ENCODE measurements at regions not wholly inside any gene's neighbourhood (a gene's known extent, or its start where the extent isn't known, plus 50 kb on each side); places are given as distances from the start of the nearest gene placed in this dataset.
"Not testable (repeated sequence)": the region's sequence is repeated elsewhere in the genome, so short reads cannot be mapped to it uniquely, and the experiment has no call there.

- Mint-ChIP-seq H3K4me3 (no peak overlapping the region), H3K9me3 (peaks cover 3% of the 10 kb centered on the region), H3K27me3 (no peaks in the 10 kb centered on the region), H3K4me1 (no peaks in the 10 kb centered on the region), H3K27ac (no peak overlapping the region), H3K36me3 (no peaks in the 10 kb centered on the region)
- DNase-seq (ENCODE audit: low spot score in 2 of 2) (no peak), ATAC-seq (ENCODE audit: low read depth) (no peak)
Observed at GRCh38 chr6:114987281-114987680, 644.5 kb upstream of the HS3ST5 start.

DNA sequence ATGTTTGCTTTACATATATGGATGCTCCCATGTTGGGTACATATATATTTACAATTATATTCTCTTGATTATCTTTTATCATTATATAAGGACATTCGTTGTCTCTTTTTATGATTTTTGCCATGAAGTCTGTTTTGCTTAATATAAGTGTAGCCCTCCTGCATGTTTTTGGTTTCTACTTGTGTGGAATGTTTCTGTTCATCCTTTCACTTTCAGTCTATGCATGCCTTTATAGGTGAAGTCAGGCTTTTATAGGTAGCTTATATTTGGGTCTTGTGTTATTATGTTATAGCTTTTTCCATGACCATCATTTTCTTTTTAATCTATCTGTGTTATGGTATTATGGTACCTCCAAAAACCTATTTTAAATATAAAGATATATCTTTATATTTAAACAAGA is 612.5 kb upstream of the HS3ST5 start:
- no peak overlapping the region for H3K4me3 Mint-ChIP-seq
- no peak overlapping the region for H3K27ac Mint-ChIP-seq
- no peaks in the 10 kb centered on the region for H3K36me3 Mint-ChIP-seq
- DNase-seq (ENCODE audit: low spot score in 2 of 2) (no peak), ATAC-seq (ENCODE audit: low read depth) (no peak)
- peaks cover 3% of the 10 kb centered on the region for H3K9me3 Mint-ChIP-seq
- no peaks in the 10 kb centered on the region for H3K4me1 Mint-ChIP-seq
- H3K27me3 Mint-ChIP-seq, result no peaks in the 10 kb centered on the region

GRCh38 chr6:114952229-114952628 is 609.4 kb upstream of the HS3ST5 start:
- Mint-ChIP-seq H3K4me3 (no peak overlapping the region), H3K27me3 (no peaks in the 10 kb centered on the region), H3K36me3 (no peaks in the 10 kb centered on the region), H3K27ac (no peak overlapping the region), H3K4me1 (no peaks in the 10 kb centered on the region), H3K9me3 (no peaks in the 10 kb centered on the region)
- ATAC-seq (ENCODE audit: low read depth) (no peak), DNase-seq (ENCODE audit: low spot score in 2 of 2) (no peak)

GRCh38 chr6:114945392-114945791 is 602.6 kb upstream of the HS3ST5 start:
- Mint-ChIP-seq H3K4me3 (no peak overlapping the region), H3K27me3 (no peaks in the 10 kb centered on the region), H3K27ac (no peak overlapping the region), H3K36me3 (no peaks in the 10 kb centered on the region), H3K9me3 (peaks cover 6% of the 10 kb centered on the region), H3K4me1 (no peaks in the 10 kb centered on the region)
- DNase-seq (ENCODE audit: low spot score in 2 of 2), result no peak
- no peak for ATAC-seq (ENCODE audit: low read depth)

GRCh38 chr6:114941078-114941477 is 598.3 kb upstream of the HS3ST5 start:
- H3K27ac Mint-ChIP-seq, result no peak overlapping the region
- H3K36me3 Mint-ChIP-seq, result no peaks in the 10 kb centered on the region

DNA sequence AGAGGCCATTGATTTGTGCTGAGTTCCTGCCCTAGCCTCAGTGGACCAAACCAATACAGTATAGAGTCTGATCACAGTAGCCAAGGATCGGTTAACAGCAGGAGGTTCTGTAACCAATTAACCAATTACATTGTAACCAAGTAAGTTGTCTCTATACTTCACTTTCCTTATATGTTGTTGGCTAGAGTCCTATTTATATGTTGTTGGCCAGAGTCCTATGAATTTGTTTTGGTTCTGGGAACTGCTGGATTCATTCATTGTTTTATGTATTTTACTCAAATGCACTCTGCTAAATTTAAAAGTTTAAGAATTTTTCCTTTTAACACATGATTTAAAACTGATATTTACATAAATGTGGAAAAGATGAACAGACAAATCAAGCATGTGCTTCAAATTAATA is 597.4 kb upstream of the HS3ST5 start:
- ATAC-seq (ENCODE audit: low read depth) (no peak), DNase-seq (ENCODE audit: low spot score in 2 of 2) (no peak)
- Mint-ChIP-seq H3K4me1 (no peaks in the 10 kb centered on the region), H3K27me3 (no peaks in the 10 kb centered on the region), H3K4me3 (no peak overlapping the region), H3K27ac (no peak overlapping the region), H3K9me3 (peaks cover 4% of the 10 kb centered on the region), H3K36me3 (no peaks in the 10 kb centered on the region)

More at GRCh38 chr6:114941078-114941477, 598.3 kb upstream of the HS3ST5 start:
- DNase-seq (ENCODE audit: low spot score in 2 of 2) (no peak), ATAC-seq (ENCODE audit: low read depth) (no peak)
- Mint-ChIP-seq H3K4me3 (no peak overlapping the region), H3K4me1 (no peaks in the 10 kb centered on the region), H3K27me3 (no peaks in the 10 kb centered on the region), H3K9me3 (peaks cover 4% of the 10 kb centered on the region)

- no peaks in the 10 kb centered on the region for H3K36me3 Mint-ChIP-seq
- no peak overlapping the region for H3K4me3 Mint-ChIP-seq
- peaks cover 4% of the 10 kb centered on the region for H3K9me3 Mint-ChIP-seq
- DNase-seq (ENCODE audit: low spot score in 2 of 2), result no peak
- no peak overlapping the region for H3K27ac Mint-ChIP-seq
- H3K4me1 Mint-ChIP-seq, result no peaks in the 10 kb centered on the region
- no peak for ATAC-seq (ENCODE audit: low read depth)
- H3K27me3 Mint-ChIP-seq, result no peaks in the 10 kb centered on the region
Observed at GRCh38 chr6:114939630-114940029, 596.8 kb upstream of the HS3ST5 start.

- no peaks in the 10 kb centered on the region for H3K4me1 Mint-ChIP-seq
- H3K4me3 Mint-ChIP-seq, result no peak overlapping the region
- DNase-seq (ENCODE audit: low spot score in 2 of 2) (no peak), ATAC-seq (ENCODE audit: low read depth) (no peak)
- no peaks in the 10 kb centered on the region for H3K27me3 Mint-ChIP-seq
- H3K9me3 Mint-ChIP-seq, result peaks cover 2% of the 10 kb centered on the region
- H3K36me3 Mint-ChIP-seq, result no peaks in the 10 kb centered on the region
- H3K27ac Mint-ChIP-seq, result no peak overlapping the region
Observed at GRCh38 chr6:114936080-114936479, 593.3 kb upstream of the HS3ST5 start.

- no peak overlapping the region for H3K27ac Mint-ChIP-seq
- ATAC-seq (ENCODE audit: low read depth) (no peak), DNase-seq (ENCODE audit: low spot score in 2 of 2) (no peak)
- no peaks in the 10 kb centered on the region for H3K36me3 Mint-ChIP-seq
- no peaks in the 10 kb centered on the region for H3K27me3 Mint-ChIP-seq
- H3K4me3 Mint-ChIP-seq, result no peak overlapping the region
- H3K4me1 Mint-ChIP-seq, result no peaks in the 10 kb centered on the region
- no peaks in the 10 kb centered on the region for H3K9me3 Mint-ChIP-seq
Observed at GRCh38 chr6:114934079-114934478, 591.3 kb upstream of the HS3ST5 start.

GRCh38 chr6:114928731-114929130 is 585.9 kb upstream of the HS3ST5 start:
- not testable (repeated sequence) for DNase-seq (ENCODE audit: low spot score in 2 of 2)

DNA sequence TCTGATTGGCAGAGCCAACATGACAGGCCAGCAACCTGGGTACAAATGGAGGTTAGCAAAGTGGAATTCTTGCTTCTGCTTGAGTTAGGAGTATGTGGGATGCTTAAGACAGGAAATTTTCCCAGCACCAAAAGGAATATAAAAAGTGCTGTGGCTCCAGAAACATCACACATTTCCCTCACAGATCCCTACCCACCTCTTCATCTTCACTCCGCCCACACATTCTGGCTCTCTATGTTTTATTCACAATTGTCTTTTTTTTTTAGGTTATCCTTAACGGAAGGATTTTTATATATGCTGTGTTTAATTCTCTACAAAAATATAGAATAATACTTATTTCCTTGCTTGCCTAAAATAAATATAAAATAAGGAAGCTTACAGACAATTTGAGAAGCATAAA is 563.3 kb upstream of the HS3ST5 start:
- ATAC-seq (ENCODE audit: low read depth) (no peak), DNase-seq (ENCODE audit: low spot score in 2 of 2) (no peak)
- Mint-ChIP-seq H3K27ac (no peak overlapping the region), H3K36me3 (no peaks in the 10 kb centered on the region), H3K27me3 (no peaks in the 10 kb centered on the region), H3K9me3 (peaks cover 2% of the 10 kb centered on the region), H3K4me1 (no peaks in the 10 kb centered on the region), H3K4me3 (no peak overlapping the region)

More at GRCh38 chr6:114928731-114929130, 585.9 kb upstream of the HS3ST5 start:
- H3K27ac Mint-ChIP-seq; ATAC-seq (ENCODE audit: low read depth); H3K4me3 Mint-ChIP-seq; H3K4me1 Mint-ChIP-seq; H3K36me3 Mint-ChIP-seq; H3K9me3 Mint-ChIP-seq; H3K27me3 Mint-ChIP-seq: not testable (repeated sequence)

DNA sequence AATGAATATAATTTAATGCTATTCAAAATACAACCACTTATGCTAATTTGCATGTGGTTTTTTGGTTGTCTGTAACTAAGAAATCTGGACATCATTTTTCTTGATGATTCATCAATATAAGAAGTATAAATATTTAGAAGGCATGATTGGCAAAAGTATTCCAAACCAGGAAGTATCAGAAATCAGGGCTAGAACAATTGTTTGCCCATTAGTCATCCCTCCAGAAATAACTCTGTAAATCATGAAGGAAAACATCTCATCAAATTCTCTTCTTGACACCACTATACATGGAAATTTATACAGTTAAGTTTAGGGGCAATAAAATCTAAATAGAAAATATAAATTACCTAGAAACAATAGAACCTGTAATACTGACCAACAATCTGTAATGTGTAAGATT is 554.7 kb upstream of the HS3ST5 start:
- Mint-ChIP-seq H3K36me3 (no peaks in the 10 kb centered on the region), H3K4me1 (no peaks in the 10 kb centered on the region), H3K27me3 (no peaks in the 10 kb centered on the region), H3K27ac (no peak overlapping the region), H3K9me3 (peaks cover 1% of the 10 kb centered on the region), H3K4me3 (no peak overlapping the region)
- no peak for DNase-seq (ENCODE audit: low spot score in 2 of 2)
- ATAC-seq (ENCODE audit: low read depth), result no peak

- Mint-ChIP-seq H3K4me1 (no peaks in the 10 kb centered on the region), H3K27ac (no peak overlapping the region), H3K36me3 (no peaks in the 10 kb centered on the region), H3K27me3 (no peaks in the 10 kb centered on the region), H3K9me3 (no peaks in the 10 kb centered on the region), H3K4me3 (no peak overlapping the region)
- ATAC-seq (ENCODE audit: low read depth), result no peak
- DNase-seq (ENCODE audit: low spot score in 2 of 2), result no peak
Observed at GRCh38 chr6:114892211-114892610, 549.4 kb upstream of the HS3ST5 start.

GRCh38 chr6:114888241-114888640 is 545.4 kb upstream of the HS3ST5 start:
- no peak for ATAC-seq (ENCODE audit: low read depth)
- Mint-ChIP-seq H3K4me1 (no peaks in the 10 kb centered on the region), H3K27me3 (no peaks in the 10 kb centered on the region), H3K27ac (no peak overlapping the region), H3K4me3 (no peak overlapping the region), H3K36me3 (no peaks in the 10 kb centered on the region), H3K9me3 (no peaks in the 10 kb centered on the region)
- no peak for DNase-seq (ENCODE audit: low spot score in 2 of 2)

DNA sequence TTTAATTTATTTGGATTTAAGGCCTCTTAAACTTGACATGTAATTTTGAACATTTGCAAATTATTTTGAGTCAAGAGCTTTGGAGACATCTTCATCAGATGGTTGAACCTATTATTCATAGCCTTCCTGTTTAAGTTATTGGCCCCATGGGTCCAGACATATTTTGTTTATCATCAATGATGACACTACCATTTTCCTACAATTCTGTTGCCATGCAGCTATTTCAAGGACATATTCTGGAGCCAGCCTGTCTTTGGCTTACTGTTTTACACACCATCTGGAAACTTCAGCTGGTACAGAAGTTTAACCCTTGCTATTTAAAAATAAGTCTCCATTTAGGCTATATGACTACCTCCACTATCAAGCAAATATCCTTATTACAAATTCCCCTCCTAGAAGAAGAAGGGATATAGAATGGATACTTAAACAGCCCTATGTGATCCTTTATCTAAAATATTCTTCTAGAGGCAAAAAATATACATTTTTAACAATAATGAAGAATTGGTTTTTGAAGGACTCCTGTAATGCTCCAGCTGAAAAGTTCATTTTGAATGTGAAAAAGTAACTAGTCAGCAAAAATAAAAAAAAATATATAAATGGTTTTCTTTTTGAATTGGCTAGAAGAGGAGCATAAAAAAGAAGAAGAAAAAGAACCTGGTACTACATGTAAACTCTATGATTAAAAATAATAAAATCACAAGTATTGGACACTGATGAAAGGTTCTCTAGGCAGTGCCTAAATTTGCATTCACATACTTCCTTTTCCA is 544.0 kb upstream of the HS3ST5 start:
- ATAC-seq (ENCODE audit: low read depth) (no peak), DNase-seq (ENCODE audit: low spot score in 2 of 2) (no peak)
- Mint-ChIP-seq H3K9me3 (no peaks in the 10 kb centered on the region), H3K27ac (no peak overlapping the region), H3K36me3 (no peaks in the 10 kb centered on the region), H3K4me1 (no peaks in the 10 kb centered on the region), H3K4me3 (no peak overlapping the region), H3K27me3 (no peaks in the 10 kb centered on the region)

Measured in memory B cell (primary cell).